GM19468 (cell line): ENCODE measurements at regions not wholly inside any gene's neighbourhood (a gene's known extent, or its start where the extent isn't known, plus 50 kb on each side); places are given as distances from the start of the nearest gene placed in this dataset.

Source experiments
- ATAC-seq: cut with Tn5 transposase; IDR thresholded peaks from one replicate; pipeline ENCODE4 v1.9.1; 2021; ENCODE audit warnings: mild to moderate bottlenecking, moderate library complexity, moderate number of reproducible peaks; ENCODE audit not compliant: unreplicated experiment; ENCODE audit errors: extremely low read depth

- no peak for ATAC-seq
Observed at GRCh38 chr12:92615703-92616102, 87.1 kb upstream of the PLEKHG7 start.

GRCh38 chr12:92615086-92615485 lies 87.7 kb upstream of the PLEKHG7 start:
- ATAC-seq, result no peak

DNA sequence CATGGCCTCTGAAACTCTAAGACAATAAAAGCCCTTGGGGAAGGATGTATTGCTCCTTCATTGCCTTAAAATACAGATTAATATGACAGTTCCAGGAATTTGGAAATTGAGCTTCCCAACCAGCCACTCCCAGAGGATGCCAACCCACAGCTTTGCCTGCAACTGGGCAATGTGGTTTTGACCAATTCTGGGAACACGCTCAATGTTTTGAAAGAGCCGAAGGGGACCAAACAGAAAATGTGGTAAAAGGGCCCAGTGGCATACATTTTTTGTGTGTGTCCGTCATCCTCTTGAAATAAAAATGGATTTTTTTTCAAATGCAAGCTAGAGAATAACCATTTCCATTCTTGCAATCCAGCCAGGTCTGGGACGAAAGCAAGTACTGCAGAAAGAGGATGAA lies 88.3 kb upstream of the PLEKHG7 start:
- no peak for ATAC-seq

DNA sequence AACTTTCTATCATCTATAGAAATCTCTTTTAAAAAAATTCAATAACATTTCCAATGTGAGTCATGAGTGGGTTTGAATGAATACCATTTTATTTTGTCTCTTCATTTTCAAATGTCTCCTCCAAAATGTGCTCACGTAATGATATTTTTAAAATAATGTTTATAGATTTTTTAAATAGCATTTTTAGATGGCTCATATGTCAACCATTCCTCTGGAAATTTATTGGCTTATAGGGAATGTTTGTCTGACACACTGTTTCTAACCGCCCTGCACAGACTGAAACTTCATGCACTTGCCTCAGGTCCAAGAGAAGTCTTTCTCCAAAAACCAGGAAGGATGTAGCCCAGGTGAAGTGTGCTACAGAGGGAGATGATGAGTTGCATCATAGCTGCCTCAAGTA lies 88.8 kb upstream of the PLEKHG7 start:
- no peak for ATAC-seq

- ATAC-seq, result no peak
Observed at GRCh38 chr12:92612611-92613010, 90.2 kb upstream of the PLEKHG7 start.

DNA sequence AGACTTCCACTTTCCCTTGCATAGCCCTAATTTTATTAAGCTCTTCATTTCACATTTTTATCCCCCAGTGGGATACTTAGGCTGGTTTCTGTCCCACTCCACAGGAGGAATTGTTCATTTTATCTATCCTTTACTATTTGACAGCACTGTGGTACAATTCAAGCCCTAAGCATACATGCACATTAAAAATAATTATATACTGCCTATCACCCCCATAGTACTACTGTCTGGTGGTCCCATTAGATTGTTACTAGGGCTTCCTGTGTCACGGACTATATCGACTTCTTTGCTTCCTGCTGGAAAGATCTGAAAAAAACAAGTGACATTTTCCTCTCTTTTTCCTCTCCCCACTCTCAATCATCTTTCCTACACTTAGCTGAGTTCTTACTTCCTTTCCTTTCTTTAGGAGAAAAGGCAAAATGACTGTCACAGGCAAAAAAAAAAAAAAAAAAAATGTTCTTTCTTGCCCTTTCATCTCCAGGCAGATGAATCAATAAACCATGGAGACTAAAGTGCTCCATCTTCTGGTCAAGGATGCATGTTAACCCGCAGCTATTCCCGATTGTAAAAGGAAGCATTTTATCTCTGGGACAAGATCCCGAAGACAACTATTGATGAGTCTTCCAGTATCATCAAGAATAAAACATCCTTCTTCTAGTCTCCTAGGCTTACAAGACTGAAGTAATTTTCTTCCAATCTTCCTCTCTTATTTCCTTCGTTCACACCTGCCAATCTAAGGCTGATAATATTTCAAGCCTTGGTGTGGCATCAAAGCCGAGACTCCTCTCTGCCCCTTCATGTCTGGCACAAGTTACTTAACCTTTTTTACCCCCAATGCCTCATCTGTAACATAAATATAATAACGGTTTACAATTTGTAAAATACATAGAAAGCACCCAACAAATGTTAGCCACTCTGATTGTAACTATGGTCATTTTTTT lies 94.4 kb upstream of the PLEKHG7 start:
- ATAC-seq, result no peak

DNA sequence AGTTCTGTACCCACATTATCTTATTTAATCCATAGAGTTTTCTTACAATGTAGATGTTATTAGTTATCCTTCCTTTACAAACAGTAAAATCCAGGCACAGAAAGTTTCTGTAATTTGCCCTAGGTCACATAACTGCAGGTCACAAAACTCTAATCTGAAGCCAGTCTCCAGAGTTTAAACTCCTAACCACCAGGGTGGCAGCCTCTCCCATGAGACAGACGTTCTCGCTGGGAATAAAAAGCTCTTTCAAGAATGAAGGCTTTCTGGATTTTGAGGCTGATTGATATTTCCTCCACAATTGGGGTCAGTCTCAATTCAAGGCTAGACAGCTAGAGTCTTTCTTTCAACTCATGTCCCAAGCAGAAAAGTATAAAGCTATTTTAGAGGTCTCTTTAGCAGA lies 95.8 kb upstream of the PLEKHG7 start:
- no peak for ATAC-seq

DNA sequence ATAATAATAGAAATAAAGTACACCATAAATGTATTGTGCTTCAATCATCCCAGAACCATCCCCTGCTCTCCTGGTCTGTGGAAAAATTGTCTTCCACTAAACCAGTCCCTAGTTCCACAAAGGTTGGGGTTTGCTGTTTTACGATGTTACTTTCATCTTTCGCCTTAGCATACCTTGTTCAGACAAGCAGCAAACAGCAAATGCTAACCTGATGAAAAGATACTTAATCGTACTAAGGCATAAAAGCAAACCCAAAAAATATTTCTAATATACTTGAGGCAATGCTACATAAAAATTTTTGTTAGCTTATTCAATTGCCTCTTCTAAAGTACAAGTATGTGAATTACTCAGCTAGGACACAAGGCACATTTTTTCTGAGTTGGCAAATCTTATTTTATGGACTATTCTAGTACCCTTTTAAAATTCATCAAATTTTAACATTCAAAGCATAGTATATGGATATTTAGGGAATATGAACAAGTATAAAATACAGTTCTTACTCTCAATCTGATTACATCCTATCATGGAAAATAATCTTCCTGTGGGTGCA lies 97.1 kb upstream of the PLEKHG7 start:
- ATAC-seq, result no peak

- no peak for ATAC-seq
Observed at GRCh38 chr12:92604786-92605185, 98.0 kb upstream of the PLEKHG7 start.

- ATAC-seq, result no peak
Observed at GRCh38 chr12:92603741-92604432, 98.9 kb upstream of the PLEKHG7 start.

GRCh38 chr12:92602930-92603623 lies 99.7 kb upstream of the PLEKHG7 start:
- no peak for ATAC-seq

- ATAC-seq, result no peak
Observed at GRCh38 chr12:92602476-92602875, 100.3 kb upstream of the PLEKHG7 start.

GRCh38 chr12:92601680-92602079 lies 101.1 kb upstream of the PLEKHG7 start:
- ATAC-seq, result no peak

GRCh38 chr12:92601176-92601575 lies 101.6 kb upstream of the PLEKHG7 start:
- ATAC-seq, result no peak

DNA sequence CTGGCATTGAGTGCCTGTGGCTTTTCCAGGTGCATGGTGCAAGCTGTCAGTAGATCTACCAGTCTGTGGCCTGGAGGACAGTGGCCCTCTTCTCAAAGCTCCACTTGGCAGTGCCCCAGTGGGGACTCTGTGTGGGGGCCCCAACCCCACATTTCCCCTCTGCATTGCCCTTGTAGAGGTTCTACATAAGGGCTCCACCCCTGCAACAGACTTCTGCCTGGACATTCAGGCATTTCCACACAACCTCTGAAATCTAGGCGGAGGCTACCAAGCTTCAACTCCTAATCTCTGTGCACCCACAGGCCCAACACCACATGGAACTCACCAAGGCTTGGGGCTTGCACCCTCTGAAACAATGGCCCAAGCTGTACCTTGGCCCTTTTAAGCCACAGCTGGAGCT lies 102.7 kb upstream of the PLEKHG7 start:
- ATAC-seq, result no peak

DNA sequence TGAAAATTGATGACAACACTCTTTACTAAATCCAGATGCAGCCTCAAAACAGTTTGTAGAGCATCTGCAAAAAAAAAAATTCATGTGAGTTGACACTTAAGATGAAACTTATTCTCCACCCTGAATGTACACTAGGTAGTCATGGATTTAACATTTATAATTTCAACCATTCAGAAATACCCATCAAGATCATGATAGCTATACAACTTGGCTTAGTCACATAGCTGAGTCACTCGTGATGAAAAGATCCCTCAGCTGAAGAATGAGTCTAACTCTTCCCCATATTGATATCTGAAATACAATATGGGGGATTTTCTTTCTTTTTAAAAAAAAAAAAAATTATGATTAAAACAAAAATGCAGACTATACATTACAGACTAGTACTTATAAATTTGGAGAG lies 104.8 kb upstream of the PLEKHG7 start:
- no peak for ATAC-seq

DNA sequence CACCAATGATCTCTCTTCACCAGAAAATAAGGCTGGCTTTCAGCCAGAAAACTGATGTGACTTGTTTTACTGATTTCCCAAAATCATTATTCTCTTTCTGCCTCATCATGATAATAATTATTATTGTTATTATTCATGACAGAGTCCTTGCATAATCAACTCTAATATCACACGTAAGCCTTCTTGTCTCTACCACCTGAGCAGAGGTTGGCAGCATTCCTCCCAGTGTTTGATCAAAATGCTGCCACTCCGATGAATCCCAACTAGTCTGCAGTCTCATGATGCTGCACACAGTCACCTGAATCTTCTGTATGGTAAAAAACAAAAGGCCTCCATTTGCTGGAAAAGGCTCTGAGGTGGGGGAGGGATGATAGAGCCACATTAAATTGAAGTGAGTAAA lies 105.7 kb upstream of the PLEKHG7 start:
- no peak for ATAC-seq

DNA sequence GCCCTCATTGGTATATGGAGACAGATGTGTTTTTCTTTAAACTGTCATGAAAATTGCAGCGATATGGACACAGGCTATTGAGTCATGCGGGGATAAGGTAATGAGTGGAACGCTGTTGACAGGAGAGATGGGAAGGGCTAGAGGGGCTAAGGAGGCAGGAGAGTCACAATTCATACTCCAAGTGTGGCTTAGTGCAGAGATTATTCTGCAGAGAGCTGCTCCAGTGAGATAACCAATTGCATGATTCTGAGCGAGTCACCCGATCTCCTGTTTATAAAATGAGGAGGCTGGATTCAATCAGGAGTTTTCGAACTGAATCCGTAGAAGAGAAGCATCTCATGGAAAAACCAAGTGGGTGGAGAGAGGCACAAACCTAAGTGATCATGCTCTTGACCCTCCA lies 106.4 kb upstream of the PLEKHG7 start:
- no peak for ATAC-seq

DNA sequence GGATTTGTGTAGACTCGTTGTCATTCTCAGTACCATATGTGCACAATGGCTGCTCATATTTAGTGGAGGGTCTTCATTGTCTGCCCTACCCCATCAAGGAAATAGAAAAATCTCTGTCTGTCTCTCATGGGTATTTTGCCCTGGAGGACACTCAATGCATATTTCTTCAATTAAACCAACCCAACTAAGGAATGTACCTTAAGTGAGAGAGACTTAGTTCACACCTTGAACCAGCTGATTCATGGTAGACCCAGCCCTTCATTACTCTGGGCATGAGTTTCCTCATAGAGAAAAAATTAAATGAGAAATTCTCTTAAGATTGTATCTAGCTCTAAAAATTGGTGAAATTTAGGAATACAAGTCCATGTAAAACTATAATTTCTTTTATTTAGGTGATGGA lies 107.1 kb upstream of the PLEKHG7 start:
- no peak for ATAC-seq

- peak; percentile 100 for ATAC-seq
Observed at GRCh38 chr12:92593734-92594402, 108.9 kb upstream of the PLEKHG7 start.
